Tibial artery (tissue), 4 donors: ENCODE measurements at regions not wholly inside any gene's neighbourhood (a gene's known extent, or its start where the extent isn't known, plus 50 kb on each side); places are given as distances from the start of the nearest gene placed in this dataset.

Experiments used
- DNase-seq, 2 donors: peaks; one replicate each; pipeline ENCODE4 v3.0.0-alpha.2; 2019
- H3K27ac ChIP-seq, 2 donors: fragments of 200-600 bp; sonication (generic) in 1 of 2; 1 replicate in 1 of 2; 2 replicates in 1 of 2; pipeline ENCODE4 v1.5.1; 2018 to 2019; ENCODE audit warnings: mild to moderate bottlenecking in 1 of 2
- H3K27me3 ChIP-seq, 2 donors: fragments of 200-600 bp; sonication (generic) in 1 of 2; one replicate each; pipeline versions ENCODE4 v1.5.1 to v1.6.0; 2016 to 2019
- H3K36me3 ChIP-seq, 3 donors: fragments of 200-600 bp; sonication (generic) in 2 of 3; one replicate each; pipeline ENCODE4 v1.5.1; 2016 to 2019; ENCODE audit warnings: mild to moderate bottlenecking in 2 of 3
- H3K4me1 ChIP-seq, 4 donors: fragments of 200-600 bp; sonication (generic) in 2 of 4; 1 replicate in 3 of 4; 2 replicates in 1 of 4; pipeline ENCODE4 v1.5.1; 2016 to 2019
- H3K4me3 ChIP-seq, 2 donors: fragments of 200-600 bp; sonication (generic) in 1 of 2; 1 replicate in 1 of 2; 2 replicates in 1 of 2; pipeline ENCODE4 v1.5.1; 2018 to 2019; ENCODE audit warnings: mild to moderate bottlenecking in 2 of 2
- H3K9me3 ChIP-seq, 3 donors: fragments of 200-600 bp; sonication (generic) in 1 of 3; one replicate each; pipeline ENCODE4 v1.5.1; 2016 to 2019
- CTCF ChIP-seq, 2 experiments: fragments of 200-600 bp in 1 of 2; fragments of 450-650 bp in 1 of 2; IDR thresholded peaks; one replicate each; pipeline ENCODE4 v1.5.1; 2017 to 2019; ENCODE audit warnings: antibody characterized with exemption in 2 of 2, mild to moderate bottlenecking in 1 of 2, moderate library complexity in 1 of 2
- intact Hi-C: fragments of 100-400 bp; cut with DNase I; formaldehyde crosslinking; loops from one replicate; pipeline ENCODE4 v1.15.0; 2023; ENCODE audit warnings: low total_unique reads

- H3K36me3 ChIP-seq = no peaks in the 10 kb centered on the region
- DNase-seq = no peak
- intact Hi-C loops = no loop called here
- H3K4me1 ChIP-seq = no peaks in the 10 kb centered on the region
- H3K4me3 ChIP-seq = no peak overlapping the region
- H3K27me3 ChIP-seq = no peaks in the 10 kb centered on the region
- TF ChIP-seq CTCF (IDR thresholded peaks at IDR 0.05) = no peak
- H3K27ac ChIP-seq = no peak overlapping the region
- no peaks in the 10 kb centered on the region for H3K9me3 ChIP-seq
These were observed 516.9 kb downstream of the LRFN5 start for GRCh38 chr14:42123526-42123925.

GRCh38 chr14:42113358-42114069, 506.8 kb downstream of the LRFN5 start:
- H3K4me1 ChIP-seq = no peaks in the 10 kb centered on the region
- no peak overlapping the region for H3K4me3 ChIP-seq
- no peaks in the 10 kb centered on the region for H3K27me3 ChIP-seq
- no peaks in the 10 kb centered on the region for H3K36me3 ChIP-seq
- DNase-seq = no peak
- no peak for TF ChIP-seq CTCF (IDR thresholded peaks at IDR 0.05)
- intact Hi-C loops = no loop called here
- H3K27ac ChIP-seq = no peak overlapping the region
- peaks cover 0 to 10% (median 3%) of the 10 kb centered on the region in 3 donors for H3K9me3 ChIP-seq

GRCh38 chr14:42112108-42112507, 505.4 kb downstream of the LRFN5 start:
- Histone ChIP-seq H3K36me3 (no peaks in the 10 kb centered on the region), H3K27me3 (no peaks in the 10 kb centered on the region), H3K4me1 (no peaks in the 10 kb centered on the region), H3K9me3 (peaks cover 0 to 10% (median 3%) of the 10 kb centered on the region in 3 donors), H3K27ac (no peak overlapping the region), H3K4me3 (no peak overlapping the region)
- no peak for TF ChIP-seq CTCF (IDR thresholded peaks at IDR 0.05)
- intact Hi-C loops = no loop called here
- DNase-seq = no peak

- Histone ChIP-seq H3K4me1 (no peaks in the 10 kb centered on the region), H3K9me3 (peaks cover 0 to 10% (median 3%) of the 10 kb centered on the region in 3 donors), H3K4me3 (no peak overlapping the region), H3K27ac (no peak overlapping the region), H3K27me3 (no peaks in the 10 kb centered on the region), H3K36me3 (no peaks in the 10 kb centered on the region)
- no peak for TF ChIP-seq CTCF (IDR thresholded peaks at IDR 0.05)
- no peak for DNase-seq
- intact Hi-C loops = no loop called here
These were observed 504.7 kb downstream of the LRFN5 start for GRCh38 chr14:42111355-42111754.

DNA sequence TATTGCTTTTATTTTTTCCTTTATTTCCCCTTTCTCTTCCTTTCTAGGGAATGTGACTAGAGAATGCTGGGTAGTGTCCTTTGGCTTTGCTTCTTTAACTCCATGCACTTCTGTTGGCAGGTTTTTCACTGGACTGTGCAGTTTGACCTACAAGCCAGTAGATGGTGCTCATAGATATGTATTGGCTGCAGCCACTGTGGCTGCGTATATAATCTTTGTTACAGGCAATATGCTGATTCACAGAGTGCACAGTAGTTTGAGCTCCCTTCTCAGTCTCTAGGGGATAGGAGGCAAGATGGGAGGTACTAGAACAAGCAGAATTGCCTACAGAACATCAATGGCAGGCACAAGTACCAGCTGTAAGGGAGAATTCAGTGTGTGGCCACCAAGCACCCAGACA, 503.5 kb downstream of the LRFN5 start:
- peaks cover 0 to 10% (median 3%) of the 10 kb centered on the region in 3 donors for H3K9me3 ChIP-seq
- H3K36me3 ChIP-seq = no peaks in the 10 kb centered on the region
- H3K27ac ChIP-seq = no peak overlapping the region
- no peaks in the 10 kb centered on the region for H3K27me3 ChIP-seq
- no peaks in the 10 kb centered on the region for H3K4me1 ChIP-seq
- intact Hi-C loops = no loop called here
- no peak for DNase-seq
- H3K4me3 ChIP-seq = no peak overlapping the region
- TF ChIP-seq CTCF (IDR thresholded peaks at IDR 0.05) = no peak
